OCI-LY7 (cell line): ENCODE measurements at regions not wholly inside any gene's neighbourhood (a gene's known extent, or its start where the extent isn't known, plus 50 kb on each side); places are given as distances from the start of the nearest gene placed in this dataset.

Experiments used
- BruUV-seq: library from RNA; stranded (reverse); fragments of 400-500 nt; replicated peaks from 2 replicates; lab custom pipeline; 2021; lab: Mats Ljungman, UMichigan
- CTCF ChIA-PET: fragments of 300-600 bp; sonication (Branson Sonifier 250); formaldehyde crosslinking; loops from one replicate; lab custom pipeline; 2022; ENCODE audit warnings: antibody characterized with exemption; ENCODE audit not compliant: unreplicated experiment; lab: Charles Lee
- POLR2A ChIA-PET: fragments of 300-600 bp; sonication (Branson Sonifier 250); formaldehyde crosslinking; loops from one replicate; lab custom pipeline; 2022; ENCODE audit warnings: antibody characterized with exemption; lab: Charles Lee
- DNase-seq: peaks from one replicate; pipeline ENCODE4 v3.0.0-alpha.2; 2015; ENCODE audit warnings: low spot score
- H2AFZ ChIP-seq: fragments of 200-600 bp; sonication (generic), shearing (Covaris generic); 2 replicates; pipeline ENCODE4 v1.6.1; 2014; ENCODE audit warnings: mild to moderate bottlenecking, antibody characterized with exemption, low read length, moderate library complexity
- H3K27ac ChIP-seq: fragments of 200-600 bp; sonication (generic); 2 replicates; pipeline ENCODE4 v1.5.1; 2014; ENCODE audit warnings: mixed run types, low read depth, mild to moderate bottlenecking, moderate library complexity, low read length, inconsistent platforms; ENCODE audit not compliant: poor library complexity, severe bottlenecking
- H3K36me3 ChIP-seq: fragments of 200-600 bp; sonication (generic); 2 replicates; pipeline ENCODE4 v1.6.1; 2014; ENCODE audit warnings: mild to moderate bottlenecking, antibody characterized with exemption, low read length, moderate library complexity, mixed read lengths; ENCODE audit not compliant: insufficient read depth
- H3K4me1 ChIP-seq: fragments of 200-600 bp; sonication (generic); 2 replicates; pipeline ENCODE4 v1.5.1; 2014; ENCODE audit warnings: mild to moderate bottlenecking, low read length; ENCODE audit not compliant: insufficient read depth, poor library complexity, severe bottlenecking
- H3K4me2 ChIP-seq: fragments of 200-600 bp; sonication (generic); 2 replicates; pipeline ENCODE4 v1.6.1; 2014; ENCODE audit warnings: mild to moderate bottlenecking, low read length
- H3K4me3 ChIP-seq: fragments of 200-600 bp; sonication (generic); 2 replicates; pipeline ENCODE4 v1.5.1; 2014; ENCODE audit warnings: mild to moderate bottlenecking, low read depth, low read length; ENCODE audit not compliant: poor library complexity, severe bottlenecking
- H3K79me2 ChIP-seq: fragments of 200-600 bp; sonication (generic); 2 replicates; pipeline ENCODE4 v1.6.1; 2016; ENCODE audit warnings: low read depth, mild to moderate bottlenecking, low read length, moderate library complexity, mixed read lengths; ENCODE audit not compliant: insufficient read depth
- H3K9me2 ChIP-seq: fragments of 200-600 bp; sonication (generic); 2 replicates; pipeline ENCODE4 v1.6.1; 2016; ENCODE audit warnings: mild to moderate bottlenecking, low read length, mixed read lengths; ENCODE audit not compliant: insufficient read depth
- H3K9me3 ChIP-seq: fragments of 200-600 bp; sonication (generic); 2 replicates; pipeline ENCODE4 v1.6.1; 2014; ENCODE audit warnings: mild to moderate bottlenecking, mixed run types, low read length, mixed read lengths
- H4K20me1 ChIP-seq: fragments of 200-600 bp; sonication (generic); 2 replicates; pipeline ENCODE4 v1.6.1; 2014; ENCODE audit warnings: mild to moderate bottlenecking, antibody characterized with exemption, low read length, moderate library complexity, mixed read lengths; ENCODE audit not compliant: insufficient read depth
- CTCF ChIP-seq: fragments of 200-600 bp; sonication (generic); conservative IDR thresholded peaks from 2 replicates; pipeline ENCODE4 v1.5.1; 2014; ENCODE audit warnings: mild to moderate bottlenecking, antibody characterized with exemption, low read length, moderate library complexity, mixed read lengths
- EZH2phosphoT487 ChIP-seq: fragments of 200-600 bp; sonication (generic); IDR thresholded peaks from 2 replicates; pipeline ENCODE4 v1.6.1; 2018; ENCODE audit warnings: low read depth, borderline replicate concordance, mild to moderate bottlenecking, mixed run types, antibody characterized with exemption, low read length, moderate library complexity, mixed read lengths
- intact Hi-C: fragments of 100-400 bp; cut with micrococcal nuclease; formaldehyde crosslinking; loops from one replicate; pipeline ENCODE4 v1.10.0; 2022; ENCODE audit not compliant: unreplicated experiment

- H3K36me3 ChIP-seq: no peaks in the 10 kb centered on the region
- H3K9me2 ChIP-seq: no peaks in the 10 kb centered on the region
- BruUV-seq: no TSS peak
- no peaks in the 10 kb centered on the region for H3K9me3 ChIP-seq
- H2AFZ ChIP-seq: no peak overlapping the region
- no peak overlapping the region for H3K4me3 ChIP-seq
- H4K20me1 ChIP-seq: no peaks in the 10 kb centered on the region
- H3K27ac ChIP-seq: no peak overlapping the region
- no peaks in the 10 kb centered on the region for H3K79me2 ChIP-seq
- H3K4me2 ChIP-seq: no peak overlapping the region
- no peaks in the 10 kb centered on the region for H3K4me1 ChIP-seq
- CTCF ChIA-PET: no interaction called here
- no peak for TF ChIP-seq CTCF
- TF ChIP-seq EZH2phosphoT487: no peak
- intact Hi-C loops: no loop called here
- POLR2A ChIA-PET: interaction anchor here (1.9 kb wide), 1 partner anchor 10 kb away, joined by 7 read pairs; no protein-coding TSS in a partner anchor
- DNase-seq: no peak
These were observed 432.6 kb downstream of the MMUT start for GRCh38 chr6:49030251-49031020.

- H3K4me3 ChIP-seq: no peak overlapping the region
- no peak overlapping the region for H3K4me2 ChIP-seq
- H3K79me2 ChIP-seq: no peaks in the 10 kb centered on the region
- H2AFZ ChIP-seq: no peak overlapping the region
- H3K27ac ChIP-seq: no peak overlapping the region
- intact Hi-C loops: no loop called here
- no peaks in the 10 kb centered on the region for H4K20me1 ChIP-seq
- POLR2A ChIA-PET: no interaction called here
- no peak for DNase-seq
- CTCF ChIA-PET: no interaction called here
- no peaks in the 10 kb centered on the region for H3K4me1 ChIP-seq
- H3K9me3 ChIP-seq: no peaks in the 10 kb centered on the region
- no TSS peak for BruUV-seq
- no peaks in the 10 kb centered on the region for H3K9me2 ChIP-seq
- TF ChIP-seq EZH2phosphoT487: no peak
- no peaks in the 10 kb centered on the region for H3K36me3 ChIP-seq
These were observed 435.4 kb downstream of the MMUT start for GRCh38 chr6:49027644-49028043.

- H3K36me3 ChIP-seq: no peaks in the 10 kb centered on the region
- H3K4me3 ChIP-seq: no peak overlapping the region
- no peaks in the 10 kb centered on the region for H3K9me3 ChIP-seq
- no peak overlapping the region for H3K27ac ChIP-seq
- H4K20me1 ChIP-seq: no peaks in the 10 kb centered on the region
- no peaks in the 10 kb centered on the region for H3K9me2 ChIP-seq
- no peaks in the 10 kb centered on the region for H3K4me1 ChIP-seq
- intact Hi-C loops: no loop called here
- no peak overlapping the region for H3K4me2 ChIP-seq
- TF ChIP-seq EZH2phosphoT487 (no peak), CTCF (no peak)
- CTCF ChIA-PET: no interaction called here
- no peaks in the 10 kb centered on the region for H3K79me2 ChIP-seq
- POLR2A ChIA-PET: interaction anchor here (0.6 kb wide), 1 partner anchor 572 kb away, joined by 3 read pairs; no protein-coding TSS in a partner anchor
- DNase-seq: no peak
- no TSS peak for BruUV-seq
- H2AFZ ChIP-seq: no peak overlapping the region
These were observed 437.5 kb downstream of the MMUT start for GRCh38 chr6:49025273-49026240.
